ENCODE measurements at regions not wholly inside any gene's neighbourhood (a gene's known extent, or its start where the extent isn't known, plus 50 kb on each side); places are given as distances from the start of the nearest gene placed in this dataset.

DNA sequence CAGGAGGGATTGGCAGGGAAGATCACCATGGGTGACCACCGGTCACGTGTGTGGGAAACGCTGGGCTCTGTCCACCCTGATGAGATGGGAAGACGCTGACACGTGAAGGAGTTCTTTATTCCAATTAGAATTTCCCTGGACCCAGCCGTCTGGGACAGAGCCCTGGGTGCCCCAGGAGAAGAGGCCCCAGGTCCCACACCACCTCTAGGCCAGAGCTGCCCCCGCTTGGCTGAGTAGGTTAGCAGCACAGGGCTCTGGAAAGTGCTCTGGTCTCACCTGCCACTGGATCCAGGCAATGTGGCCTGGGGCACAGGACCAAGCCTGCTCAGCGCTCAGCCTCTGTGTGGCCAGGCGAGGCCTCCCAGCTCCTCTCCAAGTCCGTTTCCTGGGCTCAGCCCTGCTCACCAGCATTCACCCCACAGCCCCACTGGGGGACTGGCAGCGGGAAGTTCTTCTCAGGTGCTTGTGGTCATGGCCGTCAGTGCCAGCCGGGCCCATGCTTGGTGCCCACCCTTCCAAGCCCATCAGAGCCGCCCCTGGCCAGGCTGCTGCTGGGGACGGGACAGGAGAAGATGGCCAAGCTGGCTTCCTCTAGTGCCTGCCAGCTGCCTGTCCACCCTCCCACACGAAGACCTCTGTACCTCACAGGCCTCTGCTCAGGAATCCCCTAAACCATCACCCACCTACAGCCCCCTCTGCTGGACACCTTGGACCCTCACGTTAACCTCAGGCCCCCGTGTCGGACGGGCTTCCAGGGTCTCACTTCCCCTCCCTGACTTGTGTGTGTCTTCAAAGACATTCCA, 62.5 kb upstream of the FGF3 start:
- CTCF ChIA-PET = interaction anchor here (1.3 kb wide), 1 partner anchor 163 kb away, joined by 3 read pairs; no protein-coding TSS in a partner anchor
- Histone ChIP-seq H3K4me3 (ENCODE audit: low read depth, low read length) (no peak overlapping the region), H3K27me3 (ENCODE audit: control insufficient read depth, insufficient read depth, low read length) (peaks cover 25% of the 10 kb centered on the region), H3K9me3 (ENCODE audit: control insufficient read depth, insufficient read depth, low read length) (no peaks in the 10 kb centered on the region; the same call in 1 of the 2 replicates), H3K27ac (ENCODE audit: low read depth, low read length) (no peak overlapping the region)
- no peak for DNase-seq (ENCODE audit: low read depth, low spot score)
- TF ChIP-seq, protein P1, sequence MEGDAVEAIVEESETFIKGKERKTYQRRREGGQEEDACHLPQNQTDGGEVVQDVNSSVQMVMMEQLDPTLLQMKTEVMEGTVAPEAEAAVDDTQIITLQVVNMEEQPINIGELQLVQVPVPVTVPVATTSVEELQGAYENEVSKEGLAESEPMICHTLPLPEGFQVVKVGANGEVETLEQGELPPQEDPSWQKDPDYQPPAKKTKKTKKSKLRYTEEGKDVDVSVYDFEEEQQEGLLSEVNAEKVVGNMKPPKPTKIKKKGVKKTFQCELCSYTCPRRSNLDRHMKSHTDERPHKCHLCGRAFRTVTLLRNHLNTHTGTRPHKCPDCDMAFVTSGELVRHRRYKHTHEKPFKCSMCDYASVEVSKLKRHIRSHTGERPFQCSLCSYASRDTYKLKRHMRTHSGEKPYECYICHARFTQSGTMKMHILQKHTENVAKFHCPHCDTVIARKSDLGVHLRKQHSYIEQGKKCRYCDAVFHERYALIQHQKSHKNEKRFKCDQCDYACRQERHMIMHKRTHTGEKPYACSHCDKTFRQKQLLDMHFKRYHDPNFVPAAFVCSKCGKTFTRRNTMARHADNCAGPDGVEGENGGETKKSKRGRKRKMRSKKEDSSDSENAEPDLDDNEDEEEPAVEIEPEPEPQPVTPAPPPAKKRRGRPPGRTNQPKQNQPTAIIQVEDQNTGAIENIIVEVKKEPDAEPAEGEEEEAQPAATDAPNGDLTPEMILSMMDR (IDR thresholded peaks at IDR 0.05; ENCODE audit: low read depth, low read length) = no peak
- POLR2A ChIA-PET = no interaction called here

DNA sequence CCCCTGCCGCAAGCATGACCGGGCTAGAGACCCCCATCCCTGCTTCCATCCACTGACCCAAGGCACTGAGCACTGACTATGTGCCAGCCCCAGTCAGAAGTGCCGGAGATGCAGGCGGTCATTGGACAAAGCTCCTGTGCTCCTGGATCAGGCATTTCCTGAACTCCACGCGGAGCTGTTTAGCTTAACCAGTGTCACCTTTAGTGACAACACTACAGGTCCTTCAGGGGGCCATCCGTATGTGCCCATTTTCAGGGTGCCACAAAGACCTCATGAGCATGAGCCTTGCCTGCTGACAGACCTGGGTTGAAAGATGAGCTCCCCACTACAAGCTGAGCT, 63.0 kb upstream of the FGF3 start:
- peaks cover 27% of the 10 kb centered on the region for H3K27me3 ChIP-seq (ENCODE audit: control insufficient read depth, insufficient read depth, low read length)
- ChIA-PET CTCF (interaction anchor here (1.3 kb wide), 1 partner anchor 164 kb away, joined by 3 read pairs; no protein-coding TSS in a partner anchor), POLR2A (no interaction called here)
- no peaks in the 10 kb centered on the region; the same call in 1 of the 2 replicates for H3K9me3 ChIP-seq (ENCODE audit: control insufficient read depth, insufficient read depth, low read length)
- TF ChIP-seq, protein P1 (IDR thresholded peaks at IDR 0.05; ENCODE audit: low read depth, low read length) = no peak
- DNase-seq (ENCODE audit: low read depth, low spot score) = no peak
- H3K4me3 ChIP-seq (ENCODE audit: low read depth, low read length) = no peak overlapping the region
- H3K27ac ChIP-seq (ENCODE audit: low read depth, low read length) = no peak overlapping the region

- Histone ChIP-seq H3K27me3 (ENCODE audit: control insufficient read depth, insufficient read depth, low read length) (peaks cover 28% of the 10 kb centered on the region), H3K4me3 (ENCODE audit: low read depth, low read length) (no peak overlapping the region), H3K9me3 (ENCODE audit: control insufficient read depth, insufficient read depth, low read length) (no peaks in the 10 kb centered on the region; the same call in 1 of the 2 replicates), H3K27ac (ENCODE audit: low read depth, low read length) (no peak overlapping the region)
- CTCF ChIA-PET = interaction anchor here (0.6 to 1.3 kb wide), 2 partner anchors 165 to 170 kb away, joined by 3 read pairs; no protein-coding TSS in a partner anchor
- POLR2A ChIA-PET = no interaction called here
- DNase-seq (ENCODE audit: low read depth, low spot score) = no peak
- TF ChIP-seq, protein P1 (IDR thresholded peaks at IDR 0.05; ENCODE audit: low read depth, low read length) = no peak
Measured at GRCh38 chr11:69883292-69884255, 64.4 kb upstream of the FGF3 start.

DNA sequence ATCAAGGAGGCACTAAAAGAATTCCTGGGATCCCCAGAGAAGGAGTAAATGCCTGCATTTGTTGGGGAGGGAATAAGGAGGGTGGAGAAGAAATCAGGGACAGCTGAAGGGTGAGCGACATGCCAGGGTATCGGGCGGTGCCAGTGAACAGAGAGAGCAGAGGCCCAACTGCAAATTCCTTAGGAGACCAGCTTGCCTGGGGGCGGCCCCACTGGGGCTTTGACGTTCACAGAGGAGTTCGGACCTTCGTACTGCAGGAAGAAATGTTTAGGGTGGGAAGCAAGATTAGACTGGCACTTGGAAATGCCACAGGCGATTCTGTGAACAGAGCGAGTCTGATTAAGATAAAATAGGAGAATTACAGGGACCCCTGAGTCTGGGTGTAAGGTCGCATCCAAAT, 65.1 kb upstream of the FGF3 start:
- no peak overlapping the region for H3K27ac ChIP-seq (ENCODE audit: low read depth, low read length)
- POLR2A ChIA-PET = no interaction called here
- peaks cover 30% of the 10 kb centered on the region for H3K27me3 ChIP-seq (ENCODE audit: control insufficient read depth, insufficient read depth, low read length)
- no peak overlapping the region for H3K4me3 ChIP-seq (ENCODE audit: low read depth, low read length)
- TF ChIP-seq, protein P1 (IDR thresholded peaks at IDR 0.05; ENCODE audit: low read depth, low read length) = no peak
- CTCF ChIA-PET = interaction anchor here (0.6 kb wide), 1 partner anchor 180 kb away, joined by 3 read pairs; no protein-coding TSS in a partner anchor
- DNase-seq (ENCODE audit: low read depth, low spot score) = no peak
- H3K9me3 ChIP-seq (ENCODE audit: control insufficient read depth, insufficient read depth, low read length) = no peaks in the 10 kb centered on the region; the same call in 1 of the 2 replicates

All from AG04450 (cell line).